ENCODE measurements at regions not wholly inside any gene's neighbourhood (a gene's known extent, or its start where the extent isn't known, plus 50 kb on each side); places are given as distances from the start of the nearest gene placed in this dataset.

DNA sequence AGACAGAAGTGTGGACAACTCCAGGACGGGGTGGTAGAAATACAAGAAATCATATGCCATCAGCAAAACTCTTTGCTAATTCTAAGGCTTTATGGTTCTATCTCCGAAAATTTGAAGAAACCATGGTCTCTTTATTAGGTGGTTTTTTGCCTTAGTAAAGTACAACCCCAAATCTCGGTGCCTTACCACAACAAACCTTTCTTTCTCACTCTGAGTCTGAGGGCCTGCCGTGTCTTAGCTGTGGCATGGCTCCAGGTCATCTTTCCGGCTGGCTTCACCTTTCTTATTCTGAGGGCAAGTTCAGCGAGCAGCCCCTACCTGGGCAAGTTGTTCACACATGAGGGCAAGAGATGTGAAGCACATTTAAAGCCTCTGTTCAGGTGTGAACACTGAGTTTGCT lies 280.6 kb downstream of the TTLL7 start:
- DNase-seq = no peak

DNA sequence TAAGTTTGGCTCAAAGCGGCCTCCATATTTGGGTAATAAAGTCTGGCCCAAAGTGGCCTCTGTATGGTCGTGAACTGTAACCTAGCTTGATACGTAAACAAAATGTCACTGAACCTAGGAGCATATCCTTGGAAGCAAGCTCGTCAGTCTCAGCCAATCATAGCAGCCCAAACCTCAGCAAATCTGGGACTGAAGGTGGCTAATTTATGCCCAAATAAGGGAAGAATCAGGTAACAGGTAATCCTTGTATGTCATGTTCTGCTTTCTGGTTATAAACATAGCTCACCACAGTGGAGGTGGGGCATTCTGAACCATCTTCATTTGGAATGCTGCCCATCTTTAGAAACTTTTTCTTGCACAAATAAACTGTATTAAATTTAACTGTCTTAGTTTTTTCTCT lies 281.1 kb downstream of the TTLL7 start:
- DNase-seq = no peak

DNA sequence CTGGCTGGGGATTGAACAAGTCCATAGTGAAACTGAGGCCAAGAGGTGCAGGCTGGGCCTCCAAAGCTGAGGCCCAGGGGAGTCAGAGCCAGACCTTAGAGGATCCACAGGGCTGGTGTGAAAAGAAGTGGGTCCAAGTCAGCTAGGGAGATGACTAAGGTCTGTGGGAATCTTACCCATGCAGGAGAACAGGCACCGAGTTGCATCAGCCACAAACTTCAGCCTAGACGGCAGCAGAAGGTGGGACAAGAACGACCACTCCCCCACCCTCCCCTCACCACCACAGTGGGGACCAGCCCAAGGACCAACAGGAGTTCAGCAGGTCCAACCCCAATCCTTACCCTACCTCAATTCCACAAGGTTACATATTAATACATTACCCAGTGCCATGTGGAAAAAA lies 282.3 kb downstream of the TTLL7 start:
- no peak for DNase-seq

DNA sequence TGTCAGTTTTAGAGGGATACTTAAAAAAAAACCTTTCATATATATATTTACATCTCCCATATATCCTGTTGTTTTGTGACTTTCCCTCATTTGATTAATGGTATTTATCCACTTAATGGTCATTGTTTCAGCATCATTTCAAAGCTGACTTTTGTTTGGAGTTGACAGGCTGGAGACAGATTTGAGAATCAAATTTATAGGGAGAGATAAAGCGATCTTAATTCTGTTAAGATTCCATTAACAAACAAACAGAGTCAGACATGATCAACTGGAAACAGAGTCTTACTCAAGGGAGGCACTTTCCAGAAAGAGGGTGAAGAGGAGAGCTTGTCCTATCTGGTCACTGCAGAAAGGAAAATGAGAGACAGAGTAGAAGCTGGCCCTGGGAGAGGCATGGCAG lies 283.4 kb downstream of the TTLL7 start:
- DNase-seq = no peak

DNA sequence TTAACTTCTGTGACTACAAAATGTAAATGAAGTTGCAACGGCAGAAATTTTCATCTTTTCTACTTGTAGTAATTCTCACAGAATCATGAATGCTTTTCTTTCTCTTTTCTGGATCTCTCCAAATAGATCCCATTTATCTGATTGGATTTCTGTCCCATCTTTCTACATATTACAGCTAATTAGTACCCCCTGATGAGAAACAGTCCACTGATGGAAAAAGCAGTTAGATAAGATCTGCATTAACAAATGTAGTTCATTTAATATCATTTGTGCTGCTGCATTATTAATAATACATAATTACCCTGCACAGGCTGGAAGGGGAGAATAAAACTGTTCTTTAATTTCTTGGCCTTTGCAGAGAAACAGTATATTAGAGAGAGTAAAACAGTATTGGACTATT lies 289.3 kb downstream of the TTLL7 start:
- no peak for DNase-seq

DNA sequence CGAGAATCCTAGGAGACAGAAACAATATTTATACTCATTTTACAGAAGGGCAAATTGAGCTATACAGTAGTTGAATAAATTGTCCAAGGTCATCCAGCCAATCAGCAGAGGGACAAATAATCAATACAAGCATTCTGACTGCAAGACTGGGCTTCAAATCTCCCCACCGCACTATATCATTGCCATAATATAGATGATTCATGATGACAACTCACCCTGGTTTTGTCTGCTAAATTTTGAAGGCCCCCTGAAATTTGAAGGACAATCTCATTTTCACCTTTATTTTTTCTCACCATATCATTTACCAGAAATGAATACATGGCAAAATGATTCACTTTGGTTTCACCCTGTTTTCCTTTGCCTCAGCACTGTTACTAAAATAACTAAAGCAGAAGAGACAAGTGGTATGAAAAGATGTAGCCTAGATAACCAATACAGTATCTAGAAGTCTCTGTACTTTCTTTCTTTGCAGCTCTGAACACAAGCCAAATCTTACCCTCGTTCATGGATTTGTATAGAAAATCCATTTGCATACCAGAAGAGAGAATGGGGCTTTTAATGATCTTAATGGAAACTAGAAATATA lies 292.5 kb downstream of the TTLL7 start:
- no peak for DNase-seq

DNA sequence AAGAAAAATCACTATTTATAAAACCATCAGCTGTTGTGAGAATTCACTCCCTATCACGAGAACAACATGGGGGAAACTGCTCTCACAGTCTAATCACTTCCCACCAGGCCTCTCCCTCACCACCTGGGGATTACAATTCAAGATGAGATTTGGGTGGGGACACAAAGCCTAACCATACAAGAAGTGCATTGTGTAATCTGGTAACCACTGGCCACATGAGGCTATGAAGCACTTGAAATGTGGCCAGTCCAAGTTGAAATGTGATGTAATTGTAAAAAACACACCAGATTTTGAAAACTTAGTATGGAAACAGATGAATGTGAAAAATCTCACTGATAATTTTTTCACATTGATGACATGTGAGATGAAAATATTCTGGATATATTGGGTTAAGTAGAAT lies 293.8 kb downstream of the TTLL7 start:
- no peak for DNase-seq

DNA sequence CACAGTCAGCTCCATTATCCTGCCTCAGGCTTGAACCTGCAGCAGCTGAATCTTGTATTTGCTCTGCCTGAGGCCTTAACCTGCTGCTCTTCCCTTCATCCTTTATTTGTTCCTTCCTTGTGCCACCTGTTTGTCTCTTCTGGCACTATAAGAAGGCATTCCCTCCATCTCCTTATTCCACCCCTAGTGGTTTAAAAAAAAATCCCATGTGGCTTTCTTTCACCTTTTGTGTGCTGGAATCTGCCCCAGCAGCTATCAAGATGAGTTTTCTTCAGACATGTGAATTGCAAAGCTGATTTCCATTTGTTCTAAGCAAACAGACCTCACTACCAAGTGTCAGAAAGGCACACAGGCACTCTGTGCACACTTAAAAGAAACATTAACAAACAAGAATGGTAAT lies 294.6 kb downstream of the TTLL7 start:
- no peak for DNase-seq

DNA sequence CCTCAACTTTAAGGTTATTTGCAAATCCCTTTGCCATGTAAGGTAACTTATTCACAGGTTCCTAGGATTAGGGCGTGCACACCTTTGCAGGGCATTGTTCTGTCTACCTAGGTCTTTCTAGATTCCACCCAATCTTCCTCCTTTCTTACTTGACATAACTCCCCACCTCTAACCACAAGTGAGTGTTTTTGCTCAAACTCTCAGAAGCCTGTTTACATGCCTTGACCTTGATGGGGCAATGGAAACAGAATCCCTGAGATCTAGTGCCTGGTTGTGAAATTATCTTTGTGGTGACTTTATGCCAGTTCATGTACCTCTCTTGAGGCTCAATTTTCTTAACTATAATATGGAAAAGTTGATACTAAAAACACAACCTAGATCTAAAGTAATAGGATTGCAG lies 296.6 kb downstream of the TTLL7 start:
- no peak for DNase-seq

DNA sequence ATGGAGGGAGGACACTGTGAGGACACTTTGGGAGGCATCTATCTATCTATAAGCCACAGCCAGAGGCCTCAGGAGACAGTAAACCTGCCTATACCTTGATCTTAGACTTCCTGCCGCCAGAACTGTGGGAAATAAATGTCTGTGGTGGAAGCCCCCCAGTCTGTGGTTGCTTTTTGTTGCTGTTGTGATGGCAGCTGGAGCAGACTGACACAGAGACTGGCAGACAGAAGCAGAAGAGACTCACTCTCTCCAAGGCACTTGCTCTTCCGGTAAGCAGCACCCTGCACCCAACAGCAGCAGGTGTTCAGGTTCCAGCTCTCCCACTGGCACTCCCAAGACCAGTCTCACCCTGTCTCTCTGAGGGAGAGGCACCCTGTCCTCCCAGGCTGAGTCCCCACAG lies 297.6 kb downstream of the TTLL7 start:
- no peak for DNase-seq

DNA sequence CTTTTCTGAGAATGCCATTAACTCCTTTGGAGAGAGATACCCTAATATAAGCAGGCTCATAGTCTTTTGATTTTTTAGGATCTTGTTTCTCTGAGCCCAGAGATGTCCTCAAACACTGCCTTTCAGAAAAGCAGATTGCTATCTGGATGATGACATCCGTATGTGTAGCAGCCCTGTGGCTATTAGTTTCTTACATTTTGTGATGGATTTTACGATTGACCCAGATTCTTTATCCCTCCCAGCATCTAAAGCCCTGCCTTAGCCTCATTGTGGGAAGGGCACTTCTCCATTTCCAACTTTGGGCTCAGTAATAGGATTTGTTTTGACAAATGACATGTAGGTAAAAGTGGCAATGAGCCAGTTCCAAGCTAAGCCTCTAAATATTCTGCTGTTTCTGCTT lies 300.3 kb downstream of the TTLL7 start:
- no peak for DNase-seq

DNA sequence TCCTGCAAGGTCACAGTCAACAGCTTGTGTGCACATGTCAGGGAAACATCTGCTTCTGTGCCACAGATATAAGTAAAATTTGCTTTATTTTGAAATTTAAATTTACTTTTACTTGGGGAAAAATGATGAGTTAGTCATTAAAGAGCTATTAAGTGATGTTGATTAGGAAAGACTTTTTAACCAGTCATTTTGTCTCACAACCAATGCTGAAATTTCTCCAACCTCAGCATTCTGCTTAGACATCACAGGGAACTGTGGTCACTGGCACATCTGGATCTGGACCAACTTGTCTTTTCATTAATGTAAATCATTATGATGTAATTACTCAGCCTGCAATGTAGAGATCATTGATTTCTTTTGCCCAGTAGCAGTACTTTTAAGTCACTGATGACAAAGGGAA lies 301.0 kb downstream of the TTLL7 start:
- no peak for DNase-seq

DNA sequence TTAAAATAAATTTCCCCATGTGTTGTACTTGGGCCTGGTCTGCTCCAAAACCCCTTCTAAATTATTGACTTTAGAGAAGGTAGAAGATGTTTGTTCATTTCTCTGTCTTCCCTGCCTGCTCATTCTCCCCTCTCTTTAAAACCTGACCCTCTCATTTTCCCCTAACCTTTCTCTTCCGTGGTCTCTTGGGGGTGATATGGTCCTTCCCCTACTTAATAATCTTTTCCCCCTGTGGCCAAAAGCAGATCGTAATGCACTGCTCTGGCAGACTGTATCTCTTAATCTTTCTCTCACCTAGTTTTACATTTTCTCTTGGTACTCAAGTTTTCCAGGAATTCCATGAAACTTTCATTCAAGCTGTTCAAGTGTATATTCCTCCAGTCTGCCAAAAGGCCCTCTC lies 301.7 kb downstream of the TTLL7 start:
- DNase-seq = no peak

DNA sequence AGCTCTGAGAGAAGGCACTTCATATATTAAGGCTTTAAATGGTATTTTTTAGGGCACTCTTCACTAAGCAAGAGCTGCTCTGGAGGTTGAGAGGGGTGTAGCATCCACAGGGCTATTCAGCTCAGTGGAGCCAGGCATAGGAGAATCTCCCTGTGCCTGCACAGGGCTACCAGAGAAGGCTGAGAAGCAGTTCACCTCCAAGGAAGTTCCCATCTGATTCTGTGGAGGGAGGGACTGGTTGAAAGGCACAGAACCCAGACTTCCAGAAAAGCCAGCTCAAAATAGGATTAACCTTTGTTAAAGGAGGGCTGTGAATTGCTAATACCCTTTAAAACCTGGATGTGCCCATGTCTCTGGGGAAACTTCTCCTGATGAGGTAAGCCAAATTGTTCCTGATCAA lies 304.5 kb downstream of the TTLL7 start:
- DNase-seq = no peak

DNA sequence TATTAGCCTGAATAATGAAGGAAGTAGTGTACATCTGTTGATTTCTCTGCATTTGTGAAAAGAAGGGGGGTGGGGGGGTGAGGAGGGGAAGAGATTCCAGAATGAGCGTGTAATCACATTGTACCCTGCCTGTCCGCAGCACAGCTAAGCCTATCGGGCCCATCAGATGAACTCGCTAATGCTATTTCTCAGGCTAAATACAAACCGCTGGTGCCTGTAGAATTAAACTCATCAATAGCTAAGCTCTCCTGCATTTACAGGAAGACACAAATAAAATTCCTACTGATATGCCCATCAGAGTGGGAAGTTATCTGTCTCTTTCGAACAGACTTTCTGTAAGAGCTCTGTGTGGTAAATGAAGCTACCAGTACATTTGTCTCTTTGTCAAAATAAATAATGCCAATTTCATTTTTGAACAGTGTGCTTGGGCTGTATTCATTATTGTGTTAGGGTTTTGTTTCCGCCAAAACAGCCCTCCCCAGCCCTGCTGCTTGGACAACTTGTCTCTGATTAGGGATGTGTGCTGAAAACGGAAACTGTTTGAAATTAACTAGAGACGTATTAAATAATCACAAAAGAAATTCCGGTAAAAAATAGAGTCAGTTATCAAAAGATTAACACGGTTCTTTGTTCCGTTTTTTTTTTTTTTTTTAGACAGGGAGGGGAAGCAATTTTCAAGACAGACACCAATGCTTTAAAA lies 305.4 kb downstream of the TTLL7 start:
- no peak for DNase-seq

DNA sequence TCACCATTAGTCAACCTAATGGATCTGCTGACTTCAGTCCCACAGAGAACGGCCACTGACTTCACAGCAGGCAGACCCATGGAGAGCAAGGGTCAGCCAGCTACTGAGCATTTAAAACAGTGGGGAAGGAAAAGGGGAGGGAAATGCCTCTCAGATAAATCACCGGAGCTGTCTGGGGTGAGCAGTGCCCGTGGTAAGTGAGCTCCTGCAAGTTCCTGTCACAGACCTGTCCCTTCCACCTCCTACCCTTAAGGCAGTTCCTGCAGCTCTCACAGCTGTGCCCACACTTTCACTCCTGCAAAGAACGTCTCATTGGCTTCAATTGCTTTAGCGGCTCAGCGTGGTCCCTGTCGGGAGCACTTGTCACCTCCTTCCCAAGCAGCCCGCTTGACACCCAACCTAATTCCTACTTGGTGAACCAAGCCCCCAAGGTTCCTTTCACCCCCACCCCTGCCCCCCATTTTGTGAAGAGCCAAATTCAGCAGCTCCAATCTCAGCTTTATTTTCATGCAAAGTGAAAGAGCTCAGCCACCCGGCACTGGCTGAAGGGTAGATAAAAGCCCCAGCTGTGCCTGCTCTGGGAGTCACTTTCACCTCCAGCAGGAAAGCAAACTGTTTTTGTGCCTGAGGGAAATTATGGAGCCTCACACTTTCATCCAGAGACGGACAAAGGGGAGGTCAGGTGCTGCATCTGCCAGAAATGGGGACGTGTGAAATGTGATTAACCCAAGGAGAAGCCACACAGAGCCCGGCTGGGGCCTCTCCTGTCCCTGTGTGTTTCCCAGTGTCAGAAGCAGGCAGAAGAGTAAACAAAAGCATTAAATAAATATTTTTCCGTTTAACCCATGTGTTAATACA lies 306.2 kb downstream of the TTLL7 start:
- no peak for DNase-seq

DNA sequence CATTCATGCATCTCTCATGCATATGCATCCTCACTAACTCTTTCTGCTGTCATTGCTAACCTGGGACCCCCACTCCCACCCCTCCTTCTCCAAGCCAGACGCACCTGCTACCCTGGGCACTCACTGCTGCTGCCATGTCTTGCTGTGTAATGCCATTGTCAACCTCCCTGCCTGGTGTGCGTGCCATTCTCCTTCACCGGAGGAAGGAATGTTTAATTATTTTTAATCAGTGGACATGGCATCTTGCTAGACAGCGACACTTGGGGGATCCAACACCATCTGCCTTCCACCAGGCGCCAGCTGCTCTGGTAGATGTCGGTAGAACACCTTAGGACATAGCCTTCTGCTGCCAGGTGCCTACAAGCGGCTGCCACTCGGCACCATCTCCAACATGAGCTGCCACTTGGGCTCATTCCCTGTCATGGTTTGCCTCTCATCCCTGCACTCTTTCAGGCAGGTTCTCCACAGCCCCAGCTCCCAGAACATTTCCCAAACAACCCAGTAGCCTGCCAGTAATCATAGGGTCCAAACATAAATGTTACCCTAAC lies 306.9 kb downstream of the TTLL7 start:
- no peak for DNase-seq

DNA sequence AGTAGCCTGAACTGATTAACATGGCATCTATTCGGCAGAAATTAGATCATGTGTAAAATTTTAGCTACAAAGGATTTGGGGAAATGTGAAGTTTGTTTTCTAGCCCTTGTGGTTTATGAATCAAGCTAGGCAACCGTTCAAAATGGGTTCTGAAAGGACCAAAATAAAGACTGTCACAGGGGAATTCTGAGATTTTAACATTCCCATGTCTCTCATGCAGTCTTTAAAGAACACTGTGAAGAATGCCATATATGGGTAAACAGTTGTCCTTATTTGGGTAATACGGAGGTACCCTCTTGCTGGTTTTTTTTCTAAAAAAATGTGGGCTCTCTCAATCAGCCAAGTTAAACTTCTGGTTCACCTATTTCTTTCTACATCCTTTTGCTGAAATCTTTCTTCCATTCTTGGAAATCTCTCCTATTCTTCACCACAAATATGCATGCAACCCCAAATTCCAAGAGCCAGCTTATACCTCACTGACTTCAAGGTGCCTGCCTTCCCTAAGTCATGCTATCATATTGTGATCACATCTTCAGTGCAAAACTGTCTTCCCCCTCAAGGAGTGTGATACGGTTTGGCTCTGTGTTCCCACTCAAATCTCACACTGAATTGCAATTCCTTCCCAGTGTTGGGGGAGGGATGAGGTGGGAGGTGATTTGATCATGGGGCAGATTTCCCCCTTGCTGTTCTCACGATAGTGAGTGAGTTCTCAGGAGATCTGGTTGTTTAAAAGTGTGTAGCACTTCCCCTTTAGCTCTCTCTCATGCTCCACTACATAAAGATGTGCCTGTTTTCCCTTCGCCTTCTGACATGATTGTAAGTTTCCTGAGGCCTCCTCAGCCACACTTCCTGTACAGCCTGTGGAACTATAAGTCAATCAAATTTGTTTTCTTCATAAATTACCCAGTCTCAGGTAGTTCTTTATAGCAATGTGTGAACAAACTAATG lies 308.7 kb downstream of the TTLL7 start:
- no peak for DNase-seq

DNA sequence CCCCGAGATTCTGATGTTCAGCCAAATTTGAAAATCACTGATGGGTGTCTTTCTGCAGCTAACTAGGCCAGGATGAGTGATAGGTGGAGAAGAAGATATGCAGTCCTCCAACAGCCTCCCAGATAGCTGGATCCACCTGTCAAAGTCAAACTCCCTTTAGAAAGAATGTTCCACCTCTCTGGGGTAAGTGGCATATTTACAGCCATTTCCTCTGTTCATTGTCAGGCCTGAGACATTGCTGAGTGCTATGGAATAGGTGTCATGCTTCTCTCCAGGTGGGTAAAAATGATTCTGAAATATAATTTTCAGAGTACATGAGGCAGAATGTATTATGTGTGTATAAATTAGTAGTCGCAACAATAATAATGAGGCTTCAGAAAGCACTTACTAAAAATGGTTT lies 316.8 kb downstream of the TTLL7 start:
- no peak for DNase-seq

DNA sequence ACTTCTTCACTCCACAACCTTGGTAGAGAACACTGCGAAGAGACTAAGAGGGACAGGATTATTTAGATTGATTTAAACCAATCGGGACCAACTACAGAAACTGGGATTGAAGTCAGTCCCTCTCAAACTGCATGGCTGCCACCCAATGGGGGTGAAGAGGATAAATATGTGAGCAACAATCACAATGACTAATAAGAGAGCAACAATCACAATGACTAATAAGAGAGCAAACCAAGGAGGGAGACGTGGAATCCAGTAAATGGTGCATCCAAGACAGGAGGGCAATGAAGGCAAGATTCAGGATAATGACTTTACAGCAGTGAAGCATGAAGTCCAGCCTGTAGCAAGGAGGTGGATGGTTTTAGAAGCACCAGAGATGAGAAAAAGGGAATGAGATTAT lies 322.8 kb downstream of the TTLL7 start:
- no peak for DNase-seq

DNA sequence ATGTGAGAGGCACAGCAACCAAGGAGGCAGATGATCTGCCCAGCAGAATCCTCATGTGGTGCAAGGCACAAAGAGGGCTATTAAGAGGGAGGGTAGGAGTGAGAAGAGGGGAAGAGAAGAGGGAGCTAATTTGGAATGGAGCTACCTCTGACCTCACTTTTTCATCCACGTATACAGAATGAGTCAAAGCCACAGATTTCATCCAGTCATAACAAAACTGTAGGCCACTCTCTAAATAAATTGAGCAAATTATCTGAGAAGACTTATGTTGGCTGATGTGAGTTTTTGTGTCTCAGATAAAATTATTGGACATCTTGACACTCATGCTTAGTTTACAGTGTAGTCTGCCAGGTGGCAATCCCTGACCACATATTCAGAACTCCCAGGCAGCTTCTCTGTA lies 325.6 kb downstream of the TTLL7 start:
- DNase-seq = no peak

DNA sequence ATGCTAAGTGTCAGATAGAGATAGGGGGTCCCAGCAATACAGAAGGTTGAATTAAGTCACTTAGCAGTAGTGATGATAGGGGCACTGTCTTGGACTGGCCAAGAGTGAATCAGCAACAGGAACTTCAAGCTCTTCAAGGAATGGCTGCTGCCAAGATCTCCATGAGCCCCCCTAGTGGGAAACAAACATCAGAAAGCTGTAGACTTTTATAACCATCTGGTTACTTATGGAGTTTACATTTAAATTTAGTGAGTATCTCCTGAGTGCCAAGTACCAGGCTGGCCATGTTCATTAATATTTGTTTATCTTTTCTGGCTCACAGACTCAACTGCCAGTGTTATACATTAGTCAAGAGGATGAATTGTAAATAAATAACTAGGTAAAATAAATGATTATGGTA lies 327.3 kb downstream of the TTLL7 start:
- no peak for DNase-seq
